GM21723 (cell line): ENCODE measurements at regions not wholly inside any gene's neighbourhood (a gene's known extent, or its start where the extent isn't known, plus 50 kb on each side); places are given as distances from the start of the nearest gene placed in this dataset.
"Not testable (repeated sequence)": the region's sequence is repeated elsewhere in the genome, so short reads cannot be mapped to it uniquely, and the experiment has no call there.

Experiments used
- ATAC-seq: cut with Tn5 transposase; IDR thresholded peaks from one replicate; pipeline ENCODE4 v1.9.1; 2021; ENCODE audit warnings: mild to moderate bottlenecking, moderate library complexity; ENCODE audit not compliant: unreplicated experiment

DNA sequence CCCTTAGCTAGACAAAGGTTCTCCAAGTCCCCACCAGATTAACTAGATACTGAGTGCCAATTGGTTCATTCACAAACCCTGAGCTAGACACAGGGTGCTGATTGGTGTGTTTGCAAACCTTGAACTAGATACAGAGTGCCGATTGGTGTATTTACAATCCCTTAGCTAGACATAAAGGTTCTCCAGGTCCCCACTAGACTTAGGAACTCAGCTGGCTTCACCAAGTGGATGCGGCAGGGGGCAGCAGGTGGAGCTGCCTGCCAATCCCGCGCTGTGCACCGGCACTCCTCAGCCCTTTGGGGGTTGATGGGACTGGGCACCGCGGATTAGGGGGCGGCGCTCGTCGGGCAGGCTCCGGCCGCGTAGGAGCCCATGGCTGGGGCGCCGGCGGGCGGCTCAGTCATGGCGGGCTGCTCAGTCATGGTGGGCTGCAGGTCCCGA, 157.6 kb downstream of the KLRB1 start:
- not testable (repeated sequence) for ATAC-seq

GRCh38 chr12:9449657-9450126, 158.0 kb downstream of the KLRB1 start:
- ATAC-seq = not testable (repeated sequence)

DNA sequence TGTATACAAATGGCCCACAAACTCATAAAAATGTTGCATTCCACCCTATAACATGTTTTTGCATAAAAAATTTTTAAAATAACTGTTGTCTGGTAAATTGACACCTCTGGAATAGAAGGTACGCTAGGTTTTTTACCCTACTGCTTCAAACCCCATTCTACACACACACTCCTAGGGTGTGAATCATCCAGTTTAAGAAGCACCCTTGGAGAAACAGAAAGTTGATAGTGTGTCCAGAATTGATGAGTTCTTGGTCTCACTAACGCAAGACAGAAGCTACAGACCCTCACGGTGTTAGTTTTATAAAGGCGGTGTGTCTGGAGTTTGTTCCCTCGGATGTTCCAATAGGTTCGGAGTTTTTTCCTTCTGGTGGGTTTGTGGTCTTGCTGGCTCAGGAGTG, 158.5 kb downstream of the KLRB1 start:
- no peak for ATAC-seq

- ATAC-seq = not testable (repeated sequence)
These were observed 159.1 kb downstream of the KLRB1 start for GRCh38 chr12:9448648-9449047.

GRCh38 chr12:9447791-9448614, 159.7 kb downstream of the KLRB1 start:
- ATAC-seq = peak; percentile 69

DNA sequence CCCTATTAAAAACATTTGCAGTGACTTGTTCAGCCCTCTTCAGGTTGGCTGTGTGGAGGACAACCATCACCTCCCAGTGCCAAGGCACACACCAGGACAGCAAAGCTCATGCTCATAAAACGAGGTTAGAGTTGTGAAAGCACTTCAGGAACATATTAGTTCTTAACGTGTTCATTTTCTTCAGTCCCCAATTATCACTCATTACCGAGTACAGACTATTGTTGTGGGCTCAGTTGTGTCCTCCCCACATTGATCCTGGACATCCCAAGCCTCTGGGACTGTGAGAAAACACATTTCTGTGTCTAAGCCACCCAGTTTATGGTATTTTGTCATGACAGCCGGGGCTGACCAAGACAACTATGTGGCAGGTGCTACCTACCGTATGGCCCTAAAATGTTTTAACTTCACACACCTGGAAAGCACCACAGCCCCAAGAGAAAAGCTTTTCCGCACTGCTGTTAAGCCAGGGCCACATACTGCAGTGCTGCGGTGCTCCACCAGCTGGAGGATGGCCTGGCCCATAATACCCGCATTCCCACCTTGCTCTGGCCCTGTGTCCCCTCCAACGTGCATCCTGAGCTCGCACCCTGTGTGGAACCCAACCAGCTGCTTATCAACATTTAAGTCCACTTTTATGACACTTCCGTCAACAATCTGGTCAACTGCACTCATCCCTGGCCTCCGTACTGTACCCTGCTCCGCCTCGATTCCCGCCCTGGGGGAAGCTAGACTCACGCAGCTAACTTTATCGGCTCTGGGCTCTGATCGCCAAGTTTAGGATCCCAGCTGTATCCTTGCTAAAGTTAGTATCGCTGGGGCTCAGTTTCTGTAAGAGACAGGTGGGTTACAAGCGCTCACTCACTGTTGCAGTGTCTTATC, 160.6 kb downstream of the KLRB1 start:
- peak; percentile 22 for ATAC-seq

DNA sequence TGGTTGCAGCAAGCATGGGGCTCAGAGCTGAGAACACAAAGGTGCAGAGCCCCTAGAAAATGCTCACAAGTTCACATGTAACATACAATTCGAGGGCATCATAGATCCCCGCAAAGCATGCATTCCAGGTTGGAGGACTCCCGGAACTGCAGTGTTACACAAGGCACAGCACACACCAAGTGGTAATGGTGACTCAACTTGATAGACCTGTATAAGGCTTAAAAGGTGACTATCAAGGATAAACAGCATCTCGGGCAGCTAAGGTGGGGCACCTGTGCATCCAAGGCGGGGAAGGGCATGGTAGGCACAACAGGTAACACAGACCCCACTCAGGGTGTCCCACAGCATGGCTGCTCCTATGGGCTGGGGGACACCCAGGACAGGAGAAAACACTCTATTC, 167.3 kb downstream of the KLRB1 start:
- not testable (repeated sequence) for ATAC-seq

DNA sequence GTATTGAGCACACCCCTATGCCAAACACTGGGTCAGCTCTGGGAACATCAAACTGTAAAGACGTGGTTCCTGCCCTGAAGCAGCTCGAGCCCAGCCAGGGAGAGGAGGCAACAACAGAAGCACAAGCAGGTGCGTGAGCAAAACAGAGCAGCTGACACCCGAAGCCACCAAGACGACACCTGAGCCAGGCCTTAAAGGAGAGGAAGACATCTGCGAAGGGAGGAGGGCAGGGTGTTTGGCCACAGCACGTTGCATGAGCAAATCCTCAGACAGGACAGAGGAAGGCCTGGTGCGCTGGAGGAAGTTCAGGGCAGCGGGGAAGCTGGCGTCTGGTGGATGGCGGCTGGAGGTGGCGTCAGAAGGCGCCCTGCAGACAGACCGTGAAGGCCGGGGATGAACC, 172.0 kb downstream of the KLRB1 start:
- not testable (repeated sequence) for ATAC-seq

GRCh38 chr12:9430385-9430784, 177.3 kb downstream of the KLRB1 start:
- ATAC-seq = not testable (repeated sequence)

GRCh38 chr12:9428856-9429255, 178.9 kb downstream of the KLRB1 start:
- not testable (repeated sequence) for ATAC-seq

GRCh38 chr12:9425429-9425828, 182.3 kb downstream of the KLRB1 start:
- ATAC-seq = not testable (repeated sequence)

- not testable (repeated sequence) for ATAC-seq
These were observed 183.5 kb downstream of the KLRB1 start for GRCh38 chr12:9424175-9424740.

DNA sequence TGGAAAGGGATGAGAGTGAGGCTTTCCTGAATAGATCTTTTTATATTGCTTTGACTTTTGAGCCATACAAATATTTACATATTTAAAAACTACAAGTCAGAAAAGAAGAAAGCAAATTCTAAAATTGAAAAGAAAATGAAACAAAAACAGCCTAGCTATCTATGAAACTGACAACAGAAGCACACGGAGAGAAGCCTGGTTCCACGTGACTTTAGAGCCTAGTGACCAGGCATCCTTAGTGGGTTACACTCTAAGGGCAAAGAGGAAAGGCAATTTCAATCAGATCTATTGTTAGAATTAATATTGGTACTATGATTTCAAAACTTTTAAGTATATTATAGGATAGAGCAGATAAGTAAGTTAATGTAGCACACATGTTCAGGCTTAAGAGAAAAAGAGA, 185.0 kb downstream of the KLRB1 start:
- not testable (repeated sequence) for ATAC-seq

- ATAC-seq = not testable (repeated sequence)
These were observed 186.1 kb downstream of the KLRB1 start for GRCh38 chr12:9421520-9422086.

GRCh38 chr12:9420817-9421519, 186.7 kb downstream of the KLRB1 start:
- not testable (repeated sequence) for ATAC-seq

DNA sequence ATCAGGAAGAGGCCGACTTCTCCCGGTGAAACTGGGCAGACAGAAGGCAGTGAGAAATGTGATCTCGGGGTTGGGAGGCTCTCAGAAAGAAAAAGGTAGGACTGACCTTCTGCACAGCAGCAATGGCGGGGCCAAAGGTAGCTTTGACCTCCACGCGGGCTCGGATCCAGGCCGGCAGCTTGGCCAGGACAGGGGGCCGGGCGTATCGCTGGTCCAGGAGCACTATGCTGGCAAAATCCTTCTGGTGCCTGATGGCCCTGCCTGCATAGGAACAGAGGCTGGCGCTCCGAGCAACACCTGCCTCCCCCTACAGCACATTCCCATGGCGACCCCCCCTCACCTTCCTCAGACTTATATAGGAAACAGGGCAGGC, 189.1 kb downstream of the KLRB1 start:
- not testable (repeated sequence) for ATAC-seq

- ATAC-seq = not testable (repeated sequence)
These were observed 189.6 kb downstream of the KLRB1 start for GRCh38 chr12:9417947-9418668.

DNA sequence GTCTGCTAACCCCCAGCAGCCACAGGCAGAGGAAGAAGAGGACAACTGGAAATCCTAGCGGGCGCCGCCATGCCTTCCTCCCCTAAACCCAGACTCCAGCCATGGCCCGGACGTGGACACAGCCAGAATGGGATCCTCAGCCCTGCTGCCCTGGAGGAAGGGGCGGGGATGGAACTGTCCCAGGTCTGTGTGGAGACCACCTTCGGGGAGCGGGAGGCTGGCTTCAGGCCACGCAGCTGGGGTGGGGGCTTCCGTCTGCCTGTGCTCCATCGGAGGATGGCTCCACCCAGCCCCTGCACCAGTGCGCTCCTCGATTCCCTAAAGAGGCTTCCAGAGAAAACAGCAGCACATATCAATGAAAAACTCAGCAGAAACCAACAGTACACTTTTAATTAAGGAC, 190.4 kb downstream of the KLRB1 start:
- ATAC-seq = not testable (repeated sequence)

DNA sequence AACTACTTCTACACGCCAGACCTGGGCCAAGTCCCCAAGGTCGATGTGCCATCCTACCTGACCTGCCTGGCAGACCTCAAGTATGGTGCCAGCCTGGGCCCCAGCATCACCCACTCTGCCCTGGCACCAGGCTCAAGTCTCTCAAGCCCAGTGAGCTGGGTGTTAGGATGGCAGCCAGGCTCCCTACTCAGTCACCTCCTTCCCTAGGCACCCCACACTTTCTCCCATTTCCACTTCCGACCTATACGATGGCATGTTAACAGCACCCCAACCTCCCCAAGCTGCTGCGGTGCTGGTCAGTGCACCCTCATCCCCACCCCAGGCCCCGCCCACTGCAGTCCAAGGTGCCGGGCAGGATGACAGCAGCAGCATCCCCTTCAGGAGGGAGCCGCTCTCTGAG, 191.4 kb downstream of the KLRB1 start:
- not testable (repeated sequence) for ATAC-seq

GRCh38 chr12:9415898-9416297, 191.8 kb downstream of the KLRB1 start:
- ATAC-seq = not testable (repeated sequence)
